HG03565 (cell line): ENCODE measurements at regions not wholly inside any gene's neighbourhood (a gene's known extent, or its start where the extent isn't known, plus 50 kb on each side); places are given as distances from the start of the nearest gene placed in this dataset.

ENCODE experiments used
- ATAC-seq: cut with Tn5 transposase; IDR thresholded peaks from one replicate; pipeline ENCODE4 v1.9.1; 2021; ENCODE audit warnings: mild to moderate bottlenecking, moderate library complexity; ENCODE audit not compliant: unreplicated experiment

DNA sequence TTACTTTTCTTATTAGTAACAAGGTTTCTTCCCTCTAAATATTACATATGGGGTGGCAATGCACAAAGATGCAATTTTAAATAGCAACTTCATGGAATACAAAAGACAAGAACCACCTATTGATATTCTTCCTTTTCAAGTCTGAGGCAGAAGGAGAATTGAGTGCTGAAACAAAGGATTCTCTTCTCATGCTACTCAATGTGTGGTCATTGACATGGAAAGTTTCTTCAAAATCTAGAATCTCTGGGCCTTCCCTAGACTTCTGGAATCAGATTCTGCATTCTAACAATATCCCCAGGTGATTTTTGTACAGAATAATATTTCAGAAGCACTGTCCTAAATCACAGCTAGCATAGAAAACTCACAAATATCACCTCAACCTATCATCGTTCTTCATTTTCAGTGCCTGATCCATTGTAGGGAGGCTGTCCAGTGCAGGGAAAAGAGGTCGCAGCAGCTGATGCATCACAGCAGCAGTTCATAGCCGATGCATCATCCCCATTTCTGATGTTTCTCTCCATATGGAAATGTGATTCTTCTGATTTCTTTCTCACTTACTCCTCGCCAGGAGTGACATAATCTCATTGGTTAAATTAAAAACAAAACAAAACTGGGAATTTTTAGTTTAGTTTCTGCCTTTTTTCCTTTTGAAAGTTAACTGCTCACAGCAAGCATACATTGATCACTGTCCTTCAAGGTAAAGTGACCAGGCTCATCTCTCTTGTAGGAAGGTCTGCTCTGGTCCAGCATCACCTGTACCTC, 139.5 kb upstream of the FAM83B start:
- ATAC-seq, result no peak

- no peak for ATAC-seq
Observed at GRCh38 chr6:54710456-54710855, 136.1 kb upstream of the FAM83B start.

DNA sequence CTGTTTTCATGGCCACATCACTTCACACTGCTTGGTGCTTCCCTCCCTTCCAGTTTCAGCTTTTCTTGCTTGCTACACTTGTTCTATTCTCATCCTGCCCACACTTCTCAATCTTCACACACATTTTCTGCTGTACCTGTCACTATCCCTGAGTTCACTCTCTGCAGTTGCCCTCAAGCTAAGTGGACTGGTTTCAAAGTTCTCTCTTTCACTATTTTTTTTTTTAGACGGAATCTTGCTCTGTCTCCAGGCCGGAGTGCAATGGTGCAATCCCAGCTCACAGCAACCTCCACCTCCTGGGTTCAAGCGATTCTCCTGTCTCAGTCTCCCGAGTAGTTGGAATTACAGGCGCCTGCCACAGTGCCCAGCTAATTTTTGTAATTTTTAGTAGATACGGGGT, 130.6 kb upstream of the FAM83B start:
- ATAC-seq, result no peak

DNA sequence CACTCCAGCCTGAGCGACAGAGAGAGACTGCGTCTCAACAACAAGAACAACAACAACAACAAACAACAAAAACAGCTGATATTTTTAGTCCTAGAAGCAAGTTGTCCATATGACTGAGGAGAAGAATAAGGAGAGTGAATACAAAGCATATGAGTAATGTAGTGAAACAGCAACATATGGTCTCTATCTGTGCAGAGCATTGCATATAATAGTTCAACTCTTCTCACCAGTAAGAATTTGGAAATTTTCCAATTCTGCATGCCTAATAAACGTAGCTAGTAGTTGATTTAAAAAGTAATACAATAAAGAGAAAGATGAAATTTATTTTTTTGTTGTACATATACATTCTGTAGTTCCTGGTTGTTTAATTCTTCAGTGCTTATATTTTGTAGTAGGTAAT, 129.7 kb upstream of the FAM83B start:
- no peak for ATAC-seq

DNA sequence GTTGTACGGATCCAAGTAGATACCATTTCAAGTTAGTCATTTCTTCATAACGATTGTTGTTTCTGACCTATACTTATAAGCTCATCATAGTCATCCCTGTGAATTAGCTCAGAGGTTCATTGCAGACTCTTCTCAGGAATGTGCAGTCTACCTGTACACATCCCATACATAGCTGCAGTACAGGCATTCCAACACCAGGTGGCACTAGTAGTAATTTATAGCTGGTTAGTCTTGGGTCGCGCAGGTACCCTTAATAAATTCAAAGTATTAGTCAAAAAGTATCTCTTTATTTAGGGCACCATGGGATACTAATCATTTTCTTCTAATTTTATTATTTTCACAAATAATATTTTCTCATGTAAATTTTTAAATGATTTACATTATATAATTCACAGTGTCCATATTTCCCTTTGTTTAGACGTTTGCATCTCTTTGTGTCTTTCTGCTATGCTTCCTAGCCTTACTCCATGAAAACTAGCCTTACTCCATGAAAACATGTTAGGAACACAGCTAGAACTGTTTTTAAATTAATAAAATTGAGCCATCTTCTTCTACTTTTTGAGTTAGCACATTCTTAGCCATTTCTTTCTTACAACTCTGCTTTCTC, 128.6 kb upstream of the FAM83B start:
- ATAC-seq, result peak; percentile 91

GRCh38 chr6:54718541-54719023, 128.0 kb upstream of the FAM83B start:
- no peak for ATAC-seq

DNA sequence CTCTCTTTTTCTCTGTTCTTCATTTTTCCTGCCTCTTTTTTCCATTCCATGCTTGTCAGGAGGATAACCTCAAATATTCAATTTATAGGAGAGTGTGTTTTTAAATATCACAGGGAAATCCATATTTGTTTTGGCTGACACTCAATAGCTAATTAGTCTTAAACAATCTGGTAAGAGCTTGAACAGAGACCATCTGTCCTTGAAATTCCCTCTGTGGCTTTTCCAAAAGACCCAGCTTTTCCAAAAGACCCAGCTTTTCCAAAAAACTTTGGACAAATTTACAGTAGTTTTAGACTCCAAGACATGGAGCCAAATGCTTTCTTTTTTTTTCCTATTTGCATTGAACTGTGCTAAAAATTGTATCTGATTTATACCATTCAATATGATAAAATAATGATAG, 127.4 kb upstream of the FAM83B start:
- ATAC-seq, result no peak

DNA sequence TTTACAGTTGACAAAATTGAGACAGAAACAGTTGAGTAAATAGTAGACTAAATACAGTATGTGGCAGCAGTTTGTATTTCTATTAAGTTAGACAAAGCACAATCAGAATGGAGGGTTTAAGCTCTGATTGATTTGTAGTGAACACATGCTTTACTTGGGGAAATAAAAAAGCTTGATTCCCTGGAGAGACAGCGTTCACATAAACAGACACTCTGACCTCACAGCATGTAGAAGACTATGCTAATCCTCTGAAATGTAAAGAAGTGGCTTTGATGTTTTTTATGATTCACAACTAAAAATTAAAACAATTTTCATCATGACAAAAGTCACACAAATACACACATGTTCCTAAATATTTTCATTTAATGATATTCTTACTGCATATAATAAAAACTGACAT, 126.9 kb upstream of the FAM83B start:
- ATAC-seq, result no peak

DNA sequence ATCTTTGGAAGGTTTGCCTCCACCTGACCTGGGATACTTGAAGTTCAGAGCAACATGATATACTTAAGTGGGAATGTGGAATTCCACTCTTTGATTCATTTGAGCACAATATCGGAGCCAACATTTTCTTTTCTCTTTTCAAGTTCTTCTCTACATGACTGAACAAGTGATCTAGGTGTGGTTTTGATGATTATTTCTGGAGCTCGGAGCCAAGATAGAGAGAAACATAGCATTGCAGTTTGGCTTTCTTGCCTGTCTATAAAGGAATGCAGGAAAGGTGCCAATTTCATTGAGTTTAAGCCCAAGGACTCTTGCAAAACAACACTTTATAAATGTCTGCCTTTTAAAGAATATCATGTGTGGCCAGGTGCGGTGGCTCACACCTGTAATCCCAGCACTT, 124.2 kb upstream of the FAM83B start:
- no peak for ATAC-seq

DNA sequence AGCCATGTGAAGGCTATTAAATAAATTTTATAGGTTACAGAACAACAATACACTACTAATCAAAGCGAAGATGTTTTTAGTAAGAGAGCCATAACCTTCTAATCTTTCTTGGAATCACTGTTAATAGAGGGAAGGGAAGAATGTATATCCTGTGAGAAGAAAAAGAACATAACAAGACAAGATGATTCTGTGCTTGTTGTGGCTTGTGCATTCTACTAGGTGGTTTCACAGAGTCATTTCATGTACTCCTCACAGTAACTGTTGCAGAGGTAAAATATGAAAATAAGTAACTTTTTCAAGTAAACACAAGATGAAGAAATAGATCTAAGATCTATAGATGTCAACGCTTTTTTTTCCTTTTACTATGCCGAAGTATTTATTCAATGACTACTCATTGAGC, 116.9 kb upstream of the FAM83B start:
- ATAC-seq, result no peak

DNA sequence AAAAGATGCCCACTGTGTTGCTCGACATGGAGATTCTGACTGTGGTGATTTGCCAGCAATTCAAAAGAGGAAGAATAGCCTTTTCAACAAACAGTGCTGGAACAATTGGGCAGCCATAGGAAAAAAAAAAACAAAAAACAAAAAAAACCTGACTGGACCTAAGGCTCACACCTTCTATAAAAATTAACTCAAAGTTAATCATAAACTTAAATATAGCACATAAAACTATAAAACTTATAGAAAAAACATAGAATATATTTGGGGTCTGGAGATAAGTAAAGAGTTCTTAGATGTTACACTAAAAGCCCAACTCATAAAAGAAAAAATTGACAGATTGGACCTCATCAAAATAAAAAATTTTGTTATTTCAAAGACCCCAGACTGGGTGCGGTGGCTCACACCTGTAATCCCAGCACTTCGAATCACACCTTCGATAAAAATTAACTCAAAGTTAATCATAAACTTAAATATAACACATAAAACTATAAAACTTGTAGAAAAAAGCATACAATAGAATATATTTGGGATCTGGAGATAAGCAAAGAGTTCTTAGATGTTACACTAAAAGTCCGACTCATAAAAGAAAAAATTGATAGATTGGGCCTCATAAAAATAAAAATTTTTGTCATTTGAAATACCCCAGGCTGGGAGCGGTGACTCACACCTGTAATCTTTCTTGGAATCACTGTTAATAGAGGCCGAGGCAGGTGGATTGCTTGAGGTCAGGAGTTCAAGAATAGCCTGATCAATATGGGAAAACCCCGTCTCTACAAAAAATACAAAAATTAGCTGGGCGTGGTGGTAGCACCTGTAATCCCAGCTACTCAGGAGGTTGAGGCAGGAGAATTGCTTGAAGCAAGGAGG, 115.6 kb upstream of the FAM83B start:
- no peak for ATAC-seq

DNA sequence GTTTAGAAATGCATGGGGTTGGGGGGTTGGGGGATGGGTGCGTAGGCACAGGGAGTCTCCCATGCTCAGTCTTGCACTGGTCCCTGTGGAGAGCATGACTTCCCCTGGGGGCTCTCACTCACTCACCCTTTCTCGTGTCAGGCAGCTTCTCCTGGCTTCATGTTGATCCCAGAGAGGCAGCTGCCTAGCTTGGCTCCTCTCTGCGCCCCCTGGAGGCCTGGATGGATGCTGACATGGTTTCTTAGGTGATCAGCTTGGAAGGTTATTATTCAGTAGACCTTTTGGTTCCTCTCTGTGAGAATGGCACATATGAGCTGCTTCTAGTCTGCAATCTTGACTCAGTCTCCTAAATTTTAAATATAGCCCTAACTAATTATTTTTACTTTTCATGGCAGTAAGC, 109.3 kb upstream of the FAM83B start:
- peak; percentile 59 for ATAC-seq

- no peak for ATAC-seq
Observed at GRCh38 chr6:54747955-54748354, 98.6 kb upstream of the FAM83B start.

- ATAC-seq, result no peak
Observed at GRCh38 chr6:54754406-54754805, 92.2 kb upstream of the FAM83B start.

DNA sequence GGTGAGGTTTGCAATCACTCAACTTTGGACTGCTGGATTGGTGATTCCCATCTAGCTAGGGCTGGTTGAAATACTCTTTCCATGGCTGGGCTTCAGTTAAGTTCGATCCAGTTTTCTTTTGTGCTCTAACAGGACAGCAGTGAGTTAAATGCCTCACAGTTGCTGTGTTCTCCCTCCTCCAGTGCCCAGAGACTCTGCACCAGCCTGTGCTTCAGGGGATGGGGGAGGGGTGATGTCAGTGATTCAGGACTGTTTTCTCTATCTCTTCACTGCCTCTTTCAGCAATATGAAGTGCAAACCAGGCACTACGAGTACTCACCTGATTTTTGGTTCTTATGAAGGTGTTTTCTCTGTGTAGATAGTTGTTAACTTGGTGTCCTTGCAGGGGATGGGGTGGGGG, 88.2 kb upstream of the FAM83B start:
- no peak for ATAC-seq

DNA sequence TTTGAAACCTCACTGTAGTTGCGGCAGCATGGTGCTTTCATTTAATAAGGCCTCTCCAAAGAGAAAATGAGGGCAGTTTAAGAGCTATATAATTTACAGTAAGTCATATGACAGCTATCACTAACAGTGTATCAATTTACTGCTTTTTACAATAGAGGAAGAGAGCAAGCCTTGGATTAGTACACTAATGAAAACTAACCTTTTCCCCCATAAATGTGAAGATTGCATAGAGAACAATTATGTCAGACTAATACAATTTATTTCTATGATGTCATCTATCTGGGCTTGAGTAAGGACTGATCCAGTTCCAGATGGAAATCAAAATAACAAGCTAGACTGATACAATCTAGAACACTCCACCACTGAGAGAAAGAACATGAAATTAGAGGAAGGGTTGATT, 78.1 kb upstream of the FAM83B start:
- no peak for ATAC-seq

DNA sequence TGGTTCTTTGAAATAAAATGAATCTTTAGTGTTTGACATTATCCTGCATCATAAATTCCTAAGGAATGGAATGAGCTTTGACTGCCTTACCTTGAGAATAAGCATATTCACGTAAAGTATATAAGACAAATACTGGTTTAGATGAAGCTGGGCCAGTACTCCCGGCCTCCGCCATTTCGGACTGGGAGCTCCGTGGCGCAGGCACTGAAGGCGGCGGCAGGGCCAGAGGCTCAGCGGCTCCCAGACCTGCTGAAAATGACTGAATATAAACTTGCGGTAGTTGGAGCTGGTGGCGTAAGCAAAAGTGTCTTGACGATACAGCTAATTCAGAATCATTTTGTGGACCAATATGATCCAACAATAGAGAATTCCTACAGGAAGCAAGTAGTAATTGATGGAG, 76.2 kb upstream of the FAM83B start:
- no peak for ATAC-seq

- ATAC-seq, result no peak
Observed at GRCh38 chr6:54771968-54772367, 74.6 kb upstream of the FAM83B start.

GRCh38 chr6:54772610-54773009, 74.0 kb upstream of the FAM83B start:
- ATAC-seq, result no peak

DNA sequence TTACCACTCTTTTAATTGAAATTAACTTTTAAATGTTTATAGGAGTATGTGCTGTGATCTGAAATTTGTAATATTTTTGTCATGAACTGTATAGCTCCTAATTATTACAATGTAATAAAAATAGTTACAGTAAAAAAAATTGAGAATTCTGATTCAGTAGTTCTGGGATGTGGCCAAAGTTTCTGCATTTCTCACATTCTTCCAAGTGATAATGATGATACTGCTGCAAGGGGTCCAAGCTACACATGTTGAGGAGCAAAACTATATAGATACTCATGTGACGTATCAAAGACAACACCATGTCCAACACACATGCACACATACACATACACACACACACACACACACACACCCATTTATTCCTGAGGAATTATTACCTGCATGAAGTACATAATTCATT, 71.0 kb upstream of the FAM83B start:
- no peak for ATAC-seq

DNA sequence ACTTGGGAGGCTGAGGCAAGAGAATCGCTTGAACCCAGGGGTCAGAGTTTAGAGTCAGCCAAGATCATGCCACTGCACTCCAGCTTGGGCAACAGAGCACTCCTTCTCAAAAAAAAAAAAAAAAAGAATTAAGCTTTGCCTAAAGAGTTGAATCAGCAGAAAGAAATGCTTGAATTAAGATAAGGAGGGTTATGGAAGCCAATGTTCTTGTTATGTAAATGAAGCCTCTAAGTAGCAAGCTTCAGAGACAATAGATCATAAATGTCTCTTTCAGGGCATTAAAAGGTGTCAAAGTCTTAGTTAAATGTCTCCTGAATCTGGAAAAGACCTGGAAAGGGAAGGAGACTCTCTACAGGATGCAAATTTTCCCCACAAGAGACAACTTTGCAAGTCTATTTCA, 69.7 kb upstream of the FAM83B start:
- no peak for ATAC-seq

GRCh38 chr6:54778731-54779130, 67.8 kb upstream of the FAM83B start:
- ATAC-seq, result no peak
